H9 (cell line): ENCODE measurements at regions not wholly inside any gene's neighbourhood (a gene's known extent, or its start where the extent isn't known, plus 50 kb on each side); places are given as distances from the start of the nearest gene placed in this dataset.

ENCODE experiments used
- DNase-seq: peaks from one replicate; pipeline ENCODE4 v3.0.0-alpha.2; 2017
- H2AFZ ChIP-seq: one replicate; pipeline ENCODE4 v1.6.1; 2013; ENCODE audit warnings: mild to moderate bottlenecking, low read length, control low read depth, moderate library complexity
- H2AK5ac ChIP-seq: 2 replicates; pipeline ENCODE4 v1.6.1; 2013; ENCODE audit warnings: low read length, control low read depth, mixed read lengths; ENCODE audit not compliant: insufficient read length
- H2BK120ac ChIP-seq: one replicate; pipeline ENCODE4 v1.6.1; 2013; ENCODE audit warnings: low read depth, mild to moderate bottlenecking, low read length, control low read depth, inconsistent platforms; ENCODE audit not compliant: poor library complexity, severe bottlenecking
- H2BK12ac ChIP-seq: 2 replicates; pipeline ENCODE4 v1.6.1; 2013; ENCODE audit warnings: low read length, control low read depth, mixed read lengths, low read depth; ENCODE audit not compliant: insufficient read length
- H2BK15ac ChIP-seq: 2 replicates; pipeline ENCODE4 v1.6.1; 2013; ENCODE audit warnings: low read depth, low read length, control low read depth
- H2BK20ac ChIP-seq: one replicate; pipeline ENCODE4 v1.6.1; 2013; ENCODE audit warnings: low read depth, mild to moderate bottlenecking, low read length, control low read depth, inconsistent platforms; ENCODE audit not compliant: poor library complexity, severe bottlenecking
- H2BK5ac ChIP-seq: 2 replicates; pipeline ENCODE4 v1.6.1; 2013; ENCODE audit warnings: low read length, control low read depth, mixed read lengths; ENCODE audit not compliant: insufficient read length
- H3K14ac ChIP-seq: 2 replicates; pipeline ENCODE4 v1.6.1; 2013; ENCODE audit warnings: low read length, control low read depth; ENCODE audit not compliant: insufficient read depth
- H3K18ac ChIP-seq: 2 replicates; pipeline ENCODE4 v1.6.1; 2013; ENCODE audit warnings: low read depth, mild to moderate bottlenecking, mixed read lengths, low read length, control low read depth; ENCODE audit not compliant: insufficient read length
- H3K23ac ChIP-seq: 2 replicates; pipeline ENCODE4 v1.6.1; 2013; ENCODE audit warnings: low read length, control low read depth, mixed read lengths, low read depth; ENCODE audit not compliant: insufficient read length
- H3K23me2 ChIP-seq: 2 replicates; pipeline ENCODE4 v1.6.1; 2013; ENCODE audit warnings: low read depth, mild to moderate bottlenecking, mixed read lengths, low read length, control low read depth; ENCODE audit not compliant: insufficient read length, poor library complexity, severe bottlenecking
- H3K27ac ChIP-seq: 2 replicates; pipeline ENCODE4 v1.5.1; 2013; ENCODE audit warnings: low read length, control low read depth, mixed read lengths, low read depth; ENCODE audit not compliant: insufficient read length
- H3K27me3 ChIP-seq: 2 replicates; pipeline ENCODE4 v1.6.1; 2013; ENCODE audit warnings: low read length, control low read depth, inconsistent platforms; ENCODE audit not compliant: insufficient read depth
- H3K4ac ChIP-seq: 2 replicates; pipeline ENCODE4 v1.6.1; 2013; ENCODE audit warnings: low read depth, mild to moderate bottlenecking, control low read depth, inconsistent platforms, low read length, moderate library complexity
- H3K4me1 ChIP-seq: 2 replicates; pipeline ENCODE4 v1.6.1; 2013; ENCODE audit warnings: low read length, control low read depth, inconsistent platforms; ENCODE audit not compliant: insufficient read depth
- H3K4me2 ChIP-seq: 2 replicates; pipeline ENCODE4 v1.6.1; 2013; ENCODE audit warnings: low read length, control low read depth, mixed read lengths; ENCODE audit not compliant: insufficient read length, insufficient read depth
- H3K56ac ChIP-seq: 2 replicates; pipeline ENCODE4 v1.6.1; 2013; ENCODE audit warnings: low read depth, mild to moderate bottlenecking, mixed read lengths, low read length, control low read depth; ENCODE audit not compliant: insufficient read length
- H3K79me1 ChIP-seq: 2 replicates; pipeline ENCODE4 v1.6.1; 2013; ENCODE audit warnings: low read depth, mild to moderate bottlenecking, moderate library complexity, low read length, control low read depth, inconsistent platforms; ENCODE audit not compliant: insufficient read depth, poor library complexity, severe bottlenecking
- H3K79me2 ChIP-seq: 2 replicates; pipeline ENCODE4 v1.6.1; 2013; ENCODE audit warnings: low read length, control low read depth, inconsistent platforms; ENCODE audit not compliant: insufficient read depth
- H3K9ac ChIP-seq: 2 replicates; pipeline ENCODE4 v1.6.1; 2013; ENCODE audit warnings: low read length, control low read depth, mixed read lengths; ENCODE audit not compliant: insufficient read length; ENCODE audit errors: extremely low read depth
- H3K9me3 ChIP-seq: one replicate; pipeline ENCODE4 v1.6.1; 2013; ENCODE audit warnings: low read depth, low read length, inconsistent platforms; ENCODE audit not compliant: control insufficient read depth
- H3T11ph ChIP-seq: one replicate; pipeline ENCODE4 v1.6.1; 2013; ENCODE audit warnings: mild to moderate bottlenecking, low read length, control low read depth, inconsistent platforms
- H4K20me1 ChIP-seq: one replicate; pipeline ENCODE4 v1.6.1; 2013; ENCODE audit not compliant: control insufficient read depth, insufficient read length, insufficient read depth
- H4K5ac ChIP-seq: 2 replicates; pipeline ENCODE4 v1.6.1; 2013; ENCODE audit warnings: low read depth, mild to moderate bottlenecking, mixed read lengths, low read length, control low read depth; ENCODE audit not compliant: insufficient read length
- H4K8ac ChIP-seq: replicated peaks from 2 replicates; pipeline ENCODE4 v1.6.1; 2013; ENCODE audit warnings: low read length, control low read depth, mixed read lengths, low read depth; ENCODE audit not compliant: insufficient read length
- H4K91ac ChIP-seq: 2 replicates; pipeline ENCODE4 v1.6.1; 2013; ENCODE audit warnings: low read depth, mild to moderate bottlenecking, moderate library complexity, mixed read lengths, low read length, control low read depth; ENCODE audit not compliant: insufficient read length
- H3K27ac Mint-ChIP-seq, 3 experiments: 2 replicates in 2 of 3; 3 replicates in 1 of 3; pipeline ENCODE4 v1.8.0; 2020 to 2021; ENCODE audit warnings: mixed read lengths in 3 of 3, mild to moderate bottlenecking in 1 of 3, moderate library complexity in 1 of 3
- H3K27me3 Mint-ChIP-seq: 2 replicates; pipeline ENCODE4 v1.8.0; 2021; ENCODE audit warnings: low read depth, mild to moderate bottlenecking, moderate library complexity, mixed read lengths
- H3K36me3 Mint-ChIP-seq, 3 experiments: 2 replicates in 2 of 3; 3 replicates in 1 of 3; pipeline ENCODE4 v1.8.0; 2020 to 2021; ENCODE audit warnings: low read depth in 3 of 3, mixed read lengths in 3 of 3; ENCODE audit not compliant: insufficient read depth in 1 of 3
- H3K4me1 Mint-ChIP-seq, 2 experiments: 2 replicates each; pipeline ENCODE4 v1.8.0; 2020; ENCODE audit warnings: mixed read lengths in 2 of 2
- H3K4me3 Mint-ChIP-seq, 2 experiments: 2 replicates in 1 of 2; 3 replicates in 1 of 2; pipeline ENCODE4 v1.8.0; 2020 to 2021; ENCODE audit warnings: mild to moderate bottlenecking in 2 of 2, mixed read lengths in 2 of 2, moderate library complexity in 1 of 2
- H3K9me3 Mint-ChIP-seq, 2 experiments: 2 replicates in 1 of 2; 3 replicates in 1 of 2; pipeline ENCODE4 v1.8.0; 2020; ENCODE audit warnings: mild to moderate bottlenecking in 2 of 2, mixed read lengths in 2 of 2, moderate library complexity in 1 of 2
- CTCF ChIP-seq: fragments of 200-600 bp; sonication (generic); conservative IDR thresholded peaks from 3 replicates; pipeline ENCODE4 v1.8.0; 2021; ENCODE audit warnings: antibody characterized with exemption, mild to moderate bottlenecking
- WGBS: extraction: QIAGEN DNeasy Blood & Tissue Kit; methylation state at CpG from one replicate; pipeline ENCODE4 v1.1.7; 2013; ENCODE audit warnings: missing lambda C conversion rate, low lambda C conversion rate, mixed read lengths; ENCODE audit not compliant: insufficient read length; ENCODE audit errors: extremely low coverage; 5-methylcytosine and 5-hydroxymethylcytosine counted together

- H3K27me3 Mint-ChIP-seq: no peaks in the 10 kb centered on the region; the same call in 1 of the 2 replicates
- Histone ChIP-seq H3K14ac (no peak overlapping the region; the same call in 1 of the 2 replicates), H3K23me2 (no peaks in the 10 kb centered on the region), H2BK20ac (no peak overlapping the region), H3K23ac (no peak overlapping the region), H3K79me1 (no peaks in the 10 kb centered on the region), H4K91ac (no peak overlapping the region), H3K18ac (no peak overlapping the region), H3K27me3 (no peaks in the 10 kb centered on the region), H3K79me2 (no peaks in the 10 kb centered on the region), H2BK5ac (no peak overlapping the region), H3K4ac (no peak overlapping the region), H4K8ac (no peak overlapping the region), H3K27ac (no peak overlapping the region), H3T11ph (no peak overlapping the region), H3K4me1 (no peaks in the 10 kb centered on the region), H3K9ac (no peak overlapping the region), H3K4me2 (no peak overlapping the region), H3K9me3 (no peaks in the 10 kb centered on the region), H2BK12ac (no peak overlapping the region), H2AK5ac (no peak overlapping the region), H2AFZ (no peak overlapping the region), H4K5ac (no peak overlapping the region), H4K20me1 (no peaks in the 10 kb centered on the region), H2BK120ac (no peak overlapping the region), H3K56ac (no peak overlapping the region), H2BK15ac (no peak overlapping the region; the same call in 1 of the 2 replicates)
- H3K36me3 Mint-ChIP-seq: no peaks in the 10 kb centered on the region
- H3K4me3 Mint-ChIP-seq: no peak overlapping the region
- no peak for TF ChIP-seq CTCF
- no peak overlapping the region; a peak in 1 of 7 replicates for H3K27ac Mint-ChIP-seq
- H3K4me1 Mint-ChIP-seq: no peaks in the 10 kb centered on the region
- no CpG with 5 or more reads among the region's 9 CpGs for WGBS
- no peak for DNase-seq
- peaks cover 0 to 4% of the 10 kb centered on the region in 2 experiments; a peak in 3 of 5 replicates for H3K9me3 Mint-ChIP-seq
Measured at GRCh38 chr20:51334609-51335008, 207.9 kb downstream of the NFATC2 start.
